ENCODE measurements at regions not wholly inside any gene's neighbourhood (a gene's known extent, or its start where the extent isn't known, plus 50 kb on each side); places are given as distances from the start of the nearest gene placed in this dataset.
"Not testable (repeated sequence)": the region's sequence is repeated elsewhere in the genome, so short reads cannot be mapped to it uniquely, and the experiment has no call there.

DNA sequence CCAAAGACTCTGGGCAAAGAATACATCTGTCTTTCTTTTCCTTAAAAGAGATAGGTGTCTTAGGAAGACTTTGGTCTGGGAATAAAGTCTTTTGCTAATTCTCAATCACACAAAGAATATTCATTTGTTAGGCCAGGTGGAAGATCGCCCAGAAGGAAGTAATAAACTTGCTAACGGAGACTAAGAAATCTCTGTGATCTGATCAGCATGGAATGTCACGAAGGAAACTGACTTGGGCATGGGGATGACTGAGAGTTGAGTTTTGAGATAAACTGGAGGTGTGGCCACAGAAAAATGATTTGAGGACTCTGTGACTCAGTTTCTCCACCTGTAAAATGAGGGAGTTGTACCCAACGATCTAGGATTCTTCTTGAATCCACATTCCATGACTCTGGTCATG, 161.1 kb upstream of the SVIL start:
- peak; percentile 43 for DNase-seq (ENCODE audit: low read depth)

DNA sequence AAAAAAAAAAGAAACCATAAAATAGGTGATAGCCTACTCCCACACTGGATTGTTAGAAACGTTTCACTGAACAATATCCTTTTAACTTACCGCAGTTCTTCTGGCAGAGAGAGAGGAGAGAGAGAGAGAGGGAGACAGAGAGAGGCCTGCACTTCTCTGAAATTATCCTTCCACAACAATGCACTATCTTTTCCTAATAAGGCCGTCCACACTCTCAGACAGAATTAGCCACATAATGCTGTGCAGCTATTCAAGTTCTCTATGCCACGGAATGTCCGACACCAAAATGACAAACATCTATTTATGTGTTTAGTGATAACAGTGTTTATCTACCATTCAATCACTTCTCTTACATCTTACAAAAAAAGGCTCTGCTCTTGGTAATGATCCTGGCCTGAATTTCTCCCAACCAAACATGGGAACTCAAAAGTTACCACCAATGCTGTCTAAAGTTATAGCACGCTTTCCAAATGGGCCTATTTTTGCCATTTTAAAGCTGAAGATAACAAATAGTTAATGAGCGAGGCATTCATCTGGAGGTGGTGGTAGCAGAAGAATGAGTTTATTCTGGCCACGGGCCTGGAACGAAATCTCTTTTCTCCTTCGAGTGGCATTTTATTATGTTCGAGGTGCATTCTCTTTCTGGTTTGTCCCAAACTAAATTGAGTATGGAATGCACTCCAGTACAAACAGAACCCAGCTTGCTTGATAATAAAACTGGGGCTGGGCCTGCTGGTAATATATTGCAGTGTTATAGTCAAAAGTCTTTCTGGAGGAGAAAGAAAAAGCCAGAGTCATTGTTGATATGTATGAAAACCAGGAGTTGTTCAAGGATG, 160.2 kb upstream of the SVIL start:
- no peak for DNase-seq (ENCODE audit: low read depth)

DNA sequence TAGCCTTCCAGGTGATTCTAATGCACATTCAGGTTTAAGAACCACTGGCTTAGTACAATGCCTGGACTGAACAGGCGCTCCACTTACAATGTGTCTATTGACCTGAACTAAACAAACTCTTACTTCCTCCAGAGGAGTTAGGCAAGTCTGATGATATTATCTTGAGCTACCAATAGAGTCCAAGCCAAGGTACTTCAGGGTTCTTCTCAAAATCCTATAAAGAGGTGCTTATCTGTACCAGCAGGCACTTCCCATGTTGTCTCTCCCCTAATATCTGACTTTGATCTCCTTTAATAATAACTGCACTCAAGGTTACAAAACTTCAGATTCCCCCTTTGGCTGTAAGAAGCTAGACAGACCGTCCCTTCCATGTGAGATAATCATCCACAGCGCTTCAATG, 157.0 kb upstream of the SVIL start:
- no peak for DNase-seq (ENCODE audit: low read depth)

DNA sequence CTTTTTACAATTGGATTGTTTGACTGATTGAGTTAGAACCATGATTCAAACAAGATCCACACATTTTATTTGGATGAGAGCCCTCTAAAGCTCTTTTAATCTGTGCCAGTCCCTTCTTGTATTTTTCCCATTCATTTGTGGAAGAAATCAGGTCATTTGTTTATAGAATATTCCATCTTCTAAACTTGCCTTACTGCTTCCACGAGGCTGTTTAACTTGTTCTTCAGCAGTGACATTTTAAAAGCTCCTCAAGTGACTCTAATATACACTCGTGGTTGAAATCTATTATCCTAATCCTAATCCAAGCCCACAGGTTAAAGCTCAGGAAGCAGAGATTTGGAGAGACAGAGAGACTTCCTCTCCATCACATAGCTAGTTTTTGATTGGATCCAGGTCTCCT, 155.4 kb upstream of the SVIL start:
- DNase-seq (ENCODE audit: low read depth) = no peak

DNA sequence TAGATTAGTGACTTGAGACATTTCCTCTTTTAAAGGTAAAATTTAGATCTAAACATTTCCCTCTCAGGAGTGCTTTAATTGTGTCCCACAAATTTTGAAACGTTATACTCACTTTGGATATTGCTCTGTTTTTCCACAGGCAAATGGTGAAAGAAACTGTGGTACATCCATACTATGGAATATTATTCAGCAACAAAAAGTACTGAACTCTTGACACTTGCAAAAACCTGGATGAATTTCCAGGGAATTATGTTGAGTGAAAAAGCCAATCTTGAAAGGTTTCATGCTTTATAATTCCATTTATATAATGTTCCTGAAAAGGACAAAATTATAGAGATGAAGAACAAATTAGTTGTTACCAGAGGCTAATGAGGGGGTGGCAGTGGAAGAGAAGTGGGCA, 153.3 kb upstream of the SVIL start:
- DNase-seq (ENCODE audit: low read depth) = no peak

DNA sequence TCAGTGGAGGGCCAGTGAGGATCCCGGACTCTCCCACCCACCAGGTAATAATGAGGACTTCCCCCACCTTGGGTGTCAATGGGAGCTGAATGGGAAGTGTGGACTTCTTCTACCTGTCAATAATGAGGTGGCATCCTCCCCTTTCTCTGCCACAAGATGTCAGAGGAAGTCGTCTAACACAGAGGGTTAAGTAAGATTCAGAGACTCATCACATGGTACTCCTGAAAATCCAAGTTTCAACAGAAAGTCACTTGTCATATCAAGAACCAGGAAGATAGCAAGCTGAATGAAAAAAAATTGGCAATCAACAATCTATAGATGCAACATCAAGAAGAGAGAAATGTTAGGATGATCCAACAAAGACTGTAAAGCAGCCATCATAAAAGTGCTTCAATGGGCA, 150.9 kb upstream of the SVIL start:
- DNase-seq (ENCODE audit: low read depth) = no peak

DNA sequence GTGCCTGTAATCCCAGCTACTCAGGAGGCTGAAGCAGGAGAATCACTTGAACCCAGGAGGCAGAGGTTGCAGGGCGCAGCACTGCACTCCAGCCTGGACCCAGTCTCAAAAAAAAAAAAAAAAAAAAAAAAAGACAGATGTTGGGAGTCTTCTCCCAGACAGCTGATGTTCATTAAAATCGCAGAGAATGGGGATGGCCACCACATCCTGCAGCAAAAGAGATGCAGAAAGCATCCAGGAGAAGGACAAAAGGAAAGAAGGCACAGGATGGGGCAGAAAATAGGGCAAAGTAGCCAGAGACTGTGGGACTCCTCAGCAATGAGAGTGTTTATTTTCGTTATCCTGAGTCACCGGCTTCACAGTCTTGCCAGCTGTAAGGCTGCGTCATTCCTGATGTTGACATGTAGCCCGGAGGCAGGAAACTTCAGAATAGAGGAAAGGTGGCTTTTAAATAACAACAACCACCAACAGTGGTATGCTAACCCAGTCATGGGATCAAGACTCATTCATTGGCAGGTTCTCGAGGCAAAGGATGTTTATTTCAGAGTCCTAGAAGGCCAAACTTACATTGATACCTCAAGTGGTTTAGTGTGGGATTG, 149.5 kb upstream of the SVIL start:
- peak; percentile 99 for DNase-seq (ENCODE audit: low read depth)

DNA sequence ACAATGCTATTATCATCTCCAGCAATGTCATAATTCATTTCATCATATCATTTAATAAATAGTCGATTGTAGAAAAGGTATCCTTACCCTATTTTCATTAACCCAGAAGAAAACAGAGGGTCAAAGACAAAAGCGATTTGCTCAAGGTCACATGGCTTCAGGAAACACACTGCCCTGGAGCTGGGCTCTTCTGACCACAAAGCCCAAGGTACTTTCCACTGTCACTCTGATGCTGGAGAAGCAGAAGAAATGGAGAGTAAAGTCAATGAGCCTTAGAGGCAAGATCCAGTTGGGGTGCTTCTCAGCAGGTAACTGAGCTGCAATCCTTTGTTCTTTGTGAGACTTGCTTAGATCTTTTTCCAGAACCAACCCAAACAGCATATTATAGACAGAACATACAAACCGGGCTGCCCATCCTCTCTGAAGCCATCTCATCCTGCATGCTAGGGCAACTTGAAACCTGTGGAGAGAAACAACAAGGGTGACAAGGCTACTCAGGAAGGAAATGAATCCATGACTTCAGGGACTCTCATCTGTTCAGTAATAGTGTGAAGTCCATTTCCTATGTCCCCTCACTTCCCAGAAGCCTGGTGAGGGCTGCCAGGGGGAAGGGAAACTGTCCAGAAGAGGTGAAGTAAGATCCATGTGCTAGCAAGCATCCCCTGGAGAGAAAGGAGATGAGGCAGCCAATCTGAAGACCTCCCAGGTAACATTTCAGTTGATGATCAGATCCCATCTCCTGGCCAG, 148.6 kb upstream of the SVIL start:
- DNase-seq (ENCODE audit: low read depth) = peak; percentile 66

DNA sequence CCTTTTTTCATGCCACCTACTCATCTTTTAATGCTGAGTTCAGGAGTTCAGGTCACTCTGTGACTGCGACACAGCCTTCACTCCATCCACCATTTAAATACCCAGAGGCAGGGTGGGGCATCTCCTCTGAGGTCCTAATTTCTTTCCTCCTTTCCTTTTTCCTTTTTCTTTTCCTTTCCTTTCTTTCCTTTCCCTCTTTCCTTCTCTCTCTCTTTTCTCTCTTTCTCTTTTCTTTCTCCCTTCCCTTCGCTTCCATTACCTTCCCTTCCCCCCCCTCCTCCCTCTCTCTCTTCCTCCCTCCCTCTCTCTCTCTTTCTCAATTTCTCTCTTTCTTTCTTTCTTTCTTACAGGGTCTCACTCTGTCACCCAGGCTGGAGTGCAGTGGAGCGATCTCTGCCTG, 145.9 kb upstream of the SVIL start:
- DNase-seq (ENCODE audit: low read depth) = no peak

DNA sequence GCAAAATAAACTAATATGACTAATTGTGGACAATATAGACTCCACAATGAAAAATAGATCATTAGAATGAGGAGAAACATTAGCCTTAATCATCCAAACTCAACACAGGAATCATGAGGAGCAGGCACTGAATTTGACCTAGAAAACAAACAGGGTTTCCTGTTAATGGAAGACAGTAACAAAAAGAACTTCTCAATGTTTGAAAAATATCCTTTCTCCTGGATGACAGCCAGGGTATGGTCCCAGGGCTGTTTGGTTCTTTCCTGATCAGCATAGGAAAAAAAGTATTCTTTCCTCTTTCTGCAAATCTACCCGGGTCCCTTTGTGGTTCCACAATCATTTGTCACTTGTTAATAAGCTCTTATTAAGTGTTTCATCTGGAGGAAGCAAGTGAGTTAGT, 145.3 kb upstream of the SVIL start:
- DNase-seq (ENCODE audit: low read depth) = no peak

DNA sequence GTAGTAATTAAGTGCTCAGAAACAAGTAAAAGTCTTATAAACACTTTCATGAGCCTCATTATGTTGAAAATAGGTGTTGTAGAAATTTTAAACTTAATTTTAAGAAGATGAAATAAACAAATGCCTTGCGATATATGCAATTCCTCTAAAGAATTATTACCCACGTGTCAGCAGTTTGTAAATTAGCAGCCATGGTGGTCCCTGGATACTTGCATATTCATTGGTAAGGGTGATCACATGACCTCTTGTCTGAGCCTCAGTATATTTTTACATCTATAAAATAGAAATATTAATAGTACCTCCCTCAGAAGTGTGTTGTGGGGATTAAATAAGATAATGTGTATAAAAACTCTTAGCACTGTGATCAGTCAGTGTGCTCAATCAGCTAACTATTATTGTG, 141.5 kb upstream of the SVIL start:
- no peak for DNase-seq (ENCODE audit: low read depth)

DNA sequence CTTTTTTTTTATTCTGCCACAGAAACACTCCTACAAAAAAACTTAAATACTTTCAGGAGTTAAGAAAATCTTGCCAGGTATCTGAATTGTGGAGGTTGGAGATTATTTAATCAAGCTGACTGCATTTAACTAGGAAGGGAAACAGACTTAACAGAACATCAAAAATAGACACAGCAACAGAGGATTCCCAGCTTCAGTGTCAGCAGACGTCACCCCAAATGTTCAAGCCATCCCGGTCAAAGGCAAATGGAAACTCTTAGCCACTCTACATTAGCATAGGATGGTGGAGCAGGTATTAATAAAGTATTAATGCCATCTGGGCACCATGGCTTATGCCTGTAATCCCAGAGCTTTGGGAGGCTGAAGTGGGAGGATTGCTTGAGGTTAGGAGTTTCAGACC, 139.7 kb upstream of the SVIL start:
- DNase-seq (ENCODE audit: low read depth) = no peak

DNA sequence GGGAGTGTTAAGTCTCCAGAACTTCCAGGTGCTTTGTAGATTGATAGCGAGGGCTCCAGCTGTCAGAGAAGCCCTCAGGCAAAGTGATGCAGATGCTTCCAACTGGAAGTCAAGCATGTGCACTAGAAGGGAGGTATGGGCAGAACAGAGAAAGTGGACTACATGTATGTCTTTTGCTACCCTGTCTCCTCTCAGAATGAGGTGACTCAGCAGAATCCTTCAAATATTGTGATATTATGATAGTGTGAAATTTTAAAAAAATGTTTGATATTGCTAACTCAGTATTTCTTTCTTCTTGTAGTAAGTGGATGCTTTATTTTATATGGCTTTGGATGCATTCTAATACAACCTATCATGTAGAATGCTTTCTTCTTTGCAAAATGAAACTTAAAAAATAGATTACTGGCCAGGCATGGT, 138.9 kb upstream of the SVIL start:
- no peak for DNase-seq (ENCODE audit: low read depth)

DNA sequence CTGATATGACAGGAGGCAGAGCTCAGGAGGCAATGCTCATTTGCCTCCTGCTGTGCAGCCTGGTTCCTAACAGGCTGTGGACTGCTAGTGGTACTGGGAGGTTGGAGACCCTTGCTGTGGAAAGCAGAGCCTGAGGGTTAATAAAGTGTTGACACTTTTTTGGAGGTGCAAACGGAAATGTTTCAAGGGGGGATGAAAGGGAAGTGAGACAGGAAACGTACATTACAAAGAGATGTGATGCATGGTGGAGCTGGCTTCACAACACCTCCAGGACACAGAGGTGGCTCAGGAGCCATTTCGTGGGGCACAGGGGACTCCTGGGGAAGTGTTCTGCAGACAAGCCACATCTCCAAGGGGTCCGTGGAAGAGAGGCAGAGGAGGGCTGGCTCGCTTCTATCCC, 137.6 kb upstream of the SVIL start:
- DNase-seq (ENCODE audit: low read depth) = no peak

DNA sequence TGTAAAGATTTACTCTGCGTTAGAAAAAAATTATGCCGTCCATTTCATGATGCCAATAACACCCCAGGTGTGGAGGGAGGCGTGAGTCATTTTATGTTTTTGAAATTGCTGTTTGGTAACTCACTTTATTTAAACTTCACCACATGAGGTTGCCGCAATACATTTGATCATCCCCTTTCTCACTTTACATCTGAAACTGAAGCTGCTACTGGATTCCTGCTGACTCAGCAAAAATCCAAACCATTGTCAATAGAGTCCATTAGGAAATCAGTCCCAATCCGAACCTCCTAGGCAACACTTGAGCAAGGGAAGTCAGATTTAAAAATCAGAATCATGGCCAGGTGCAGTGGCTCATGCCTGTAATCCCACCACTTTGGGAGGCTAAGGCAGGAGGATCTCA, 136.6 kb upstream of the SVIL start:
- DNase-seq (ENCODE audit: low read depth) = no peak

DNA sequence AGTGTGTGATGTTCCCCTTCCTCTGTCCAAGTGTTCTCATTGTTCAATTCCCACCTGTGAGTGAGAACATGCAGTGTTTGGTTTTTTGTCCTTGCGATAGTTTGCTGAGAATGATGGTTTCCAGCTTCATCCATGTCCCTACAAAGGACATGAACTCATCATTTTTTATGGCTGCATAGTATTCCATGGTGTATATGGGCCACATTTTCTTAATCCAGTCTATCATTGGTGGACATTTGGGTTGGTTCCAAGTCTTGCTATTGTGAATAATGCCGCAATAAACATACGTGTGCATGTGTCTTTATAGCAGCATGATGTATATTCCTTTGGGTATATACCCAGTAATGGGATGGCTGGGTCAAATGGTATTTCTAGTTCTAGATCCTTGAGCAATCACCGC, 134.5 kb upstream of the SVIL start:
- not testable (repeated sequence) for DNase-seq (ENCODE audit: low read depth)

DNA sequence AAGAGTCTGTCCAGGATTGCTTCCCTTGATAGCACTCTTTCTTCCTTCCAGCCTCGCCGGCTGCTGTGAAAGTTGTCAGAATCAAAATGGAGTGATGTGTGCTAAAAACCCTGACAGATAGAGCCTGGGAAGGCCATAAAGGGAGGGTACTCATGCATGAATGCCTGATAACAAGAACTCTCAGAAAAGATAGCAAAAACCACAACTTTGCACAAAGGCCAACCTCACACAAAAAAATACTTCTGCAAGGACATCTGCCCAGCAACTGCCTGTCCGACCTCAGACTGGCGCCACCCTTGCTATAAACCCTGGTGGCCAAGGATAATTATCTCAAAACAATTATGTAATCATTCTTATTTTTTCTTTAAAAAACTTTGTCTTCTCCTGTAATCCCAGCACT, 133.2 kb upstream of the SVIL start:
- DNase-seq (ENCODE audit: low read depth) = no peak

DNA sequence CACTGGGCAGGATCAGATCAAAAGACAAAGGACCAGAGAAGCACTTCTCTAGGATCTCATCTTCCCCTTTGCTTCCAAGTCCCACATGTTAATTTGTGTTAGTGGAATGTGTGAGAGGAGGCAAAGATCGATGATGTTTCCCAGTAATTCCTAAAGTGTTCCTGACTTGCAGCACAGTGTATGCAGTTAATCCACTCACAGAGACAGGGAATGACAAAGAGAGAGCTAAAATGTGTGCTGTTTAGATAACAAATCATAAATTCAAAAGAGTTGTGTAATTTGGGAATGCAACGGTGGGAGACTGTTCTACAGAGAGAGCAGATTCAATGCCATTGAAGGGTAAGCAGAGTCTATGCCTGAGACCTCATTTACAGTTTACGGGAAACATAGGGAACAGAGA, 132.0 kb upstream of the SVIL start:
- DNase-seq (ENCODE audit: low read depth) = no peak

DNA sequence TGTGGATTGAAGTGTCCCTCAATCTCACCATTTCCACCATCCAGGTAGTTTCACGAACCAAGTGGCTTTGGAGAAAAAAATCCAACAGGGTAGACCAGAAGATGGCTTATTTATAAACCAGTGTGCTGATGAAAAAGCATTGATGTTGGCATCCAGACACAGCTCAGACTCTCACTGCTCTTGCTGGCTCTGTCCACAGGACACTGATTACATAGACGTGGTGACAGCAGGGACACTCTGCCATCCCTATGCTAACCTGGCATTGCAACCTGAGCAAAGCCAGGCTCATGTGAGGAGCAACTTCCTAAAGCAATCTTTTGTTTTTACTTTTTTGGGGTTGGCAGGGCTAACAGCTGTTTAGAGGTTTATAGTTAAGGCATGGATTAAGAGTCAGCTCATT, 130.6 kb upstream of the SVIL start:
- no peak for DNase-seq (ENCODE audit: low read depth)

DNA sequence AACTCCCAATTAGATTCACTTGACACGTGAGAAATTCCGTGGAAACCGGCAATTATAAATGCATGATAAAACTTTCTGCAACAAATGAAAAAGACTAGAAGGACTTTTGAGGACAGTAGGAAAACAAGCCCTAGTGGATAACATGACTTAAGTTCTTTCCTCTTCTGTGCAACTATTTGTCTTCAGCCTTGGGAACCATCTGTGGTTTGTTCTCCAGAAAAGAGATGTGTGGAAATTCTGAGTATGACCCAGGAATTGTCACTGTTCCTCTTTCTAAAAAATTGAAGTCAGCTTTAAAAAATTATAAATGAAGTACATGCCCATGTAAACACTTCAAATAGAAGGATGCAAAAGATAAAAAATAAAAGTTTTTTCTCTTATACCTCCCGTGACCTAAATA, 128.6 kb upstream of the SVIL start:
- DNase-seq (ENCODE audit: low read depth) = no peak

DNA sequence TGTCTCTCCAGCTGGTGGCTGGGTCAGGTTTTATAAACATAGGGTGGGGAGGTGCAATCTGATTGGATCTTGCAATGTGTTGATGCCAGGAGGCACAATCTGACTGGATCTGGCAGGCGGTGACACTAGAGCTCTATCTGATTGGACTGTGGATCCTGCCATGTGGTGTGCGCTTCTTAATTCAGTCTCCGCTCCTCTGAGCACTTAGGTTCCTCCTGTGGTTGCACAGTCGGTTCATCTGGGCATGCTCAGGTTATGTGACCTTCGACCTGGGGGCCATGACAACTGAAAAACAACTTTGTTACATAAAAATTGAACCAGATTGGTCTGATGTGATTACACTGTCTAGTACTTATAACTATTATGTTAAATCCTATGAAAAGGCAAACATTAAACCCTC, 127.1 kb upstream of the SVIL start:
- no peak for DNase-seq (ENCODE audit: low read depth)

DNA sequence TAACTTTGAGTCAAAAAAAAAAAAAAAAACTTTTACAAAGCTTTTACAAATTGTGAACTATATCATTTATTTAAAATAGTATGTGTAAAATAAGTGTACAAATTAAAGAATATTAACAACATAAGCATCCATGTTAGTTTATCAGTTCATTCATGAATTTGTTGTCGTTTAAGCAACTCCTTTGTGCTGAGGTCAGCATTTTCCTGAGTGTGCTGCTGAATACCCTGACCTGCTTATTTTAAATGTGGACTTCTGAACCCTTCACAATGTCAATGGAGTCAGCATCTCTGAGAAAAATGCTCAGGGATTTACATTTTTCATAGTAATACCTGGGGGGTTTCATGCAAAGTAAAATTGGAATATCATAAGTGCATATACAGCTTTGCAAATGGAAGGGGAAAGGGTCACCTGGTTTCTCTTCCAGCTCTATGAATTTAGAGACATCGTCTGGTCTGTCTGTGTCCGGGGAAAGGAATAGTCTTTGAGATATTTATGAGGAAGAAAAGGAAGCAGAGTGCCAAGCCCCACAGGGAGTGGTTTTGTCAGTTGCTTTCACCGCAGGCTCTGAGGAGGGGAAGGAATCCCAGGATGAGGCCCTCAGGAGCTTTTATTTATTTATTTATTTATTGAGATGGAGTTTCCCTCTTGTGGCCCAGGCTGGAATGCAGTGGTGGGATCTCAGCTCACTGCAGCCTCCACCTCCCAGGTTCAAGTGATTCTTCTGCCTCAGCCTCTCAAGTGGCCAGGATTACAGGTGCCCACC, 125.5 kb upstream of the SVIL start:
- peak; percentile 42 for DNase-seq (ENCODE audit: low read depth)
